ENCODE measurements at regions not wholly inside any gene's neighbourhood (a gene's known extent, or its start where the extent isn't known, plus 50 kb on each side); places are given as distances from the start of the nearest gene placed in this dataset.

DNA sequence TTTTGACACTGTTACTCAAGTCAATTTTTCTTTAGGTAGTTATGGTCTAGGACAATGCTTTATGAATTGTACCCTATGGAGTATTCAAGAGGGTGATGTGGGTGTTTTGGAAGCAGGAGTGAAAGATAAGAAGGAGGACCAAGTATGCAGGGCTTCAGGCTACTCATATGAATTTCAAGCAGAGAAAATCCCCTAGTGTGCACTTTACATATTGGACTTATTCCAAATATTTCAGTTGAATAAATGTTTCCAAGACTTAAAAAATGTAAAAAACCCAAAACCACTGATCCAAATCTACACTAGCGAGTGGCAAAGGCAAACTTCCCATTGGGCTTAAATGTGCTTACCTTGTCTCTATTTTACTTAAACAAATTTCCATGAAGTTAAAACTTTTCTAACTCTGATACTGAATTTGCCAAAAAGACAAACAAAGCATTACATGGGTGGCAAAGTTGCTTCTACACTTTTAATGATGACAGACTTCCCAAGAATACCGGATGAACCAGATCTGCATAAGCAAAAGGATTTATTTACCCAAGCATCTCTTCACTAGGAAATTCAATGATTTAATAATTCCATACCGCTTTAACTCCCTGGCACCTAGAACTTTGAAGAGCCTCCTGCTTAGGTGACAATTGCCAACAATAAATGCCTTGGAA lies 1233.5 kb upstream of the NXPH2 start:
- no peaks in the 10 kb centered on the region for H3K9me3 ChIP-seq
- WGBS, 3 donors = 52 to 58% (median 53%) methylated on average over 3 of the region's 3 CpGs

DNA sequence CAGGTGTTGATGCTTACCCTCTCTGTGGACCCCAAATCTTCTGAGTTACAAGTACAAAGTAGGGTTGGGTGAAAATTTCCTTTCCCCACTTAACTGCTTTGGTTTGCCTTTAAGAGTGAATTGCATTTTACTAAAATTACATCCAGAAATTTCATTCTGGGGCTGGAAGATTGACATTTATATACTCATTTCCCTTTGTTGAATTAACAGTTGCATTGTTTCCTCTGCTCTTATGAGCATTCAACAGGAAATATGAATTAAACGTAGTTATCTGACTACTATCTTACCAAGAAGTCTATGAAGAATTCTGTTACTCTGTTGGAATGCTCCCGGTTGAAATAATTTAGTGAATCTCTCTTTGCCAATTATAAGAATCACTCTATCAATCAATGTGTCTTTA lies 1231.1 kb upstream of the NXPH2 start:
- DNase-seq (no peak), ATAC-seq (no peak)
- no peaks in the 10 kb centered on the region for H3K9me3 ChIP-seq
- intact Hi-C loops (cut with DNase I) = no loop called here
- 61 to 71% (median 67%) methylated on average over 2 of the region's 2 CpGs for WGBS, 3 donors
- H3K4me1 ChIP-seq = no peaks in the 10 kb centered on the region
- H3K4me3 ChIP-seq = no peak overlapping the region
- no peak overlapping the region for H3K27ac ChIP-seq
- H3K27me3 ChIP-seq (ENCODE audit: insufficient read depth in 3 of 3, low read length in 2 of 3) = no peaks in the 10 kb centered on the region
- H3K36me3 ChIP-seq (ENCODE audit: insufficient read depth in 1 of 2, low read depth in 1 of 2) = no peaks in the 10 kb centered on the region
- TF ChIP-seq, protein P1, sequence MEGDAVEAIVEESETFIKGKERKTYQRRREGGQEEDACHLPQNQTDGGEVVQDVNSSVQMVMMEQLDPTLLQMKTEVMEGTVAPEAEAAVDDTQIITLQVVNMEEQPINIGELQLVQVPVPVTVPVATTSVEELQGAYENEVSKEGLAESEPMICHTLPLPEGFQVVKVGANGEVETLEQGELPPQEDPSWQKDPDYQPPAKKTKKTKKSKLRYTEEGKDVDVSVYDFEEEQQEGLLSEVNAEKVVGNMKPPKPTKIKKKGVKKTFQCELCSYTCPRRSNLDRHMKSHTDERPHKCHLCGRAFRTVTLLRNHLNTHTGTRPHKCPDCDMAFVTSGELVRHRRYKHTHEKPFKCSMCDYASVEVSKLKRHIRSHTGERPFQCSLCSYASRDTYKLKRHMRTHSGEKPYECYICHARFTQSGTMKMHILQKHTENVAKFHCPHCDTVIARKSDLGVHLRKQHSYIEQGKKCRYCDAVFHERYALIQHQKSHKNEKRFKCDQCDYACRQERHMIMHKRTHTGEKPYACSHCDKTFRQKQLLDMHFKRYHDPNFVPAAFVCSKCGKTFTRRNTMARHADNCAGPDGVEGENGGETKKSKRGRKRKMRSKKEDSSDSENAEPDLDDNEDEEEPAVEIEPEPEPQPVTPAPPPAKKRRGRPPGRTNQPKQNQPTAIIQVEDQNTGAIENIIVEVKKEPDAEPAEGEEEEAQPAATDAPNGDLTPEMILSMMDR (IDR thresholded peaks at IDR 0.05) = no peak

More for the DNA sequence above, 1233.5 kb upstream of the NXPH2 start:
- ATAC-seq (no peak), DNase-seq (no peak)
- H3K36me3 ChIP-seq (ENCODE audit: insufficient read depth in 1 of 2, low read depth in 1 of 2) = no peaks in the 10 kb centered on the region
- no peak overlapping the region for H3K27ac ChIP-seq
- intact Hi-C loops (cut with DNase I) = no loop called here
- no peaks in the 10 kb centered on the region for H3K27me3 ChIP-seq (ENCODE audit: insufficient read depth in 3 of 3, low read length in 2 of 3)
- H3K4me3 ChIP-seq = no peak overlapping the region
- H3K4me1 ChIP-seq = no peaks in the 10 kb centered on the region
- TF ChIP-seq, protein P1 (IDR thresholded peaks at IDR 0.05) = no peak

- Histone ChIP-seq H3K27ac (no peak overlapping the region), H3K4me3 (no peak overlapping the region), H3K36me3 (ENCODE audit: insufficient read depth in 1 of 2, low read depth in 1 of 2) (no peaks in the 10 kb centered on the region), H3K9me3 (no peaks in the 10 kb centered on the region), H3K27me3 (ENCODE audit: insufficient read depth in 3 of 3, low read length in 2 of 3) (no peaks in the 10 kb centered on the region), H3K4me1 (no peaks in the 10 kb centered on the region)
- 27 to 34% (median 32%) methylated on average over 2 of the region's 2 CpGs for WGBS, 3 donors
- no peak for DNase-seq
- intact Hi-C loops (cut with DNase I) = no loop called here
- TF ChIP-seq, protein P1 (IDR thresholded peaks at IDR 0.05) = no peak
- ATAC-seq = no peak
Observed at GRCh38 chr2:140002110-140002509, 1221.9 kb upstream of the NXPH2 start.

- H3K4me1 ChIP-seq = no peaks in the 10 kb centered on the region
- no peaks in the 10 kb centered on the region for H3K27me3 ChIP-seq (ENCODE audit: insufficient read depth in 3 of 3, low read length in 2 of 3)
- no peaks in the 10 kb centered on the region for H3K9me3 ChIP-seq
- DNase-seq = no peak
- no peaks in the 10 kb centered on the region for H3K36me3 ChIP-seq (ENCODE audit: insufficient read depth in 1 of 2, low read depth in 1 of 2)
- H3K27ac ChIP-seq = no peak overlapping the region
- H3K4me3 ChIP-seq = no peak overlapping the region
- ATAC-seq = peak in 1 of 4 donors; percentile 27
- intact Hi-C loops (cut with DNase I) = no loop called here
- TF ChIP-seq, protein P1 (IDR thresholded peaks at IDR 0.05) = no peak
- 90 to 93% (median 92%) methylated on average over 6 of the region's 6 CpGs for WGBS, 3 donors
Observed at GRCh38 chr2:139992711-139993345, 1212.6 kb upstream of the NXPH2 start.

All from psoas muscle (tissue), 7 donors.